ENCODE measurements at regions not wholly inside any gene's neighbourhood (a gene's known extent, or its start where the extent isn't known, plus 50 kb on each side); places are given as distances from the start of the nearest gene placed in this dataset.

DNA sequence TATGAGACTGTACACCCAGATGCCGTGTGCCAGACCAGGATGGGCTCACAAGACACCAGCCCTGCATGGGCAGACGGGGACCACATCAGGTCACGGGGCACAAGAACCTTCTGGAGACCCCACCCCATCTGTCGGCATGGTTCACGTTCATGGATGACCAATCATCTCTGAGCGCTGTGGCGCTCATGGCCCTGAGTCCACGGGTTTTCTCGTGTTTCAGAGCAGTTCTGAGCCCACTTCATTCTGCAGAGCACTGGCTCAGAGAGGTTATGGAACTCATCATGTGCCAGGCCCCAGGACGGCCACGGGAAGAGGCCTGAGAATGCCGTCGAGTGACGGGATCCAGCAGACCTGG is 63.0 kb upstream of the PPARA start:
- TF ChIP-seq, protein P1, sequence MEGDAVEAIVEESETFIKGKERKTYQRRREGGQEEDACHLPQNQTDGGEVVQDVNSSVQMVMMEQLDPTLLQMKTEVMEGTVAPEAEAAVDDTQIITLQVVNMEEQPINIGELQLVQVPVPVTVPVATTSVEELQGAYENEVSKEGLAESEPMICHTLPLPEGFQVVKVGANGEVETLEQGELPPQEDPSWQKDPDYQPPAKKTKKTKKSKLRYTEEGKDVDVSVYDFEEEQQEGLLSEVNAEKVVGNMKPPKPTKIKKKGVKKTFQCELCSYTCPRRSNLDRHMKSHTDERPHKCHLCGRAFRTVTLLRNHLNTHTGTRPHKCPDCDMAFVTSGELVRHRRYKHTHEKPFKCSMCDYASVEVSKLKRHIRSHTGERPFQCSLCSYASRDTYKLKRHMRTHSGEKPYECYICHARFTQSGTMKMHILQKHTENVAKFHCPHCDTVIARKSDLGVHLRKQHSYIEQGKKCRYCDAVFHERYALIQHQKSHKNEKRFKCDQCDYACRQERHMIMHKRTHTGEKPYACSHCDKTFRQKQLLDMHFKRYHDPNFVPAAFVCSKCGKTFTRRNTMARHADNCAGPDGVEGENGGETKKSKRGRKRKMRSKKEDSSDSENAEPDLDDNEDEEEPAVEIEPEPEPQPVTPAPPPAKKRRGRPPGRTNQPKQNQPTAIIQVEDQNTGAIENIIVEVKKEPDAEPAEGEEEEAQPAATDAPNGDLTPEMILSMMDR (IDR thresholded peaks at IDR 0.05; ENCODE audit: borderline replicate concordance, extremely low read depth, insufficient read depth) = no peak
- H3K27ac ChIP-seq (ENCODE audit: low read depth in 2 of 2, low read length in 2 of 2) = peak overlapping the region; percentile 91 to 94
- DNase-seq (no peak), FAIRE-seq (no peak)
- peak overlapping the region in 1 of 3 donors; percentile 69 for H3K9ac ChIP-seq (ENCODE audit: low read length in 3 of 3)
- H3K36me3 ChIP-seq (ENCODE audit: control insufficient read depth in 2 of 3, insufficient read depth in 3 of 3, low read length in 3 of 3) = peaks cover 0 to 28% (median 5%) of the 10 kb centered on the region in 3 donors
- H3K27me3 ChIP-seq (ENCODE audit: control insufficient read depth, insufficient read depth, low read length) = no peaks in the 10 kb centered on the region
- peaks cover 0 to 81% (median 65%) of the 10 kb centered on the region in 3 donors for H3K4me1 ChIP-seq (ENCODE audit: control insufficient read depth in 2 of 3, insufficient read depth in 2 of 3, low read depth in 1 of 3, low read length in 3 of 3)
- no peaks in the 10 kb centered on the region for H3K9me3 ChIP-seq (ENCODE audit: control insufficient read depth in 2 of 3, insufficient read depth in 1 of 3, low read length in 3 of 3)
- intact Hi-C loops (cut with DNase I) = no loop called here
- peak overlapping the region in 1 of 3 donors; percentile 27 for H3K4me3 ChIP-seq (ENCODE audit: low read length in 3 of 3)

DNA sequence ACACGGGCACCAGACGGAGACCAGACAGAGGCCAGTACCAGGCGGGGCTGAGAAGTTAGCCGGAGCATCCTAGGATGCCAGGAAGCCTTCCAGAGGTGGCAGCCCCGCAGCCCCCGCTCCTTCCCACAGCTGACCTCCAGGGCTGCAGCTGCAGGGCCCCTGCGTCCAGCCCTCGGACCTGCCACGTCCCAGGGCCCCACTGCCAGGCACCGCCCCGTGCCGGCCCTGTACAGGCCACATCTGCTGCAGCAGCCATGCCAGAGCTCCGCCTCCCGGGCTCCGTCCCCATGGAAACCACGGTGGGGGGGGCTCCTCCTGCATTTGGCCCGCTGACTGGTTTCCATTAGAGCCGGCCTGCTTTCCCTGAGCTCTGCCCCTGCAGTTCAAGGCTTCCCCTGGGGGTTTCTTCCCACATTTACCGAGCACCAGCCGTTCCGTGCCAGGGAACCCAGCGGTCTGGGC is 62.5 kb upstream of the PPARA start:
- Histone ChIP-seq H3K4me1 (ENCODE audit: control insufficient read depth in 2 of 3, insufficient read depth in 2 of 3, low read depth in 1 of 3, low read length in 3 of 3) (peaks cover 0 to 83% (median 70%) of the 10 kb centered on the region in 3 donors), H3K27me3 (ENCODE audit: control insufficient read depth, insufficient read depth, low read length) (no peaks in the 10 kb centered on the region), H3K27ac (ENCODE audit: low read depth in 2 of 2, low read length in 2 of 2) (peak overlapping the region; percentile 91 to 94), H3K9ac (ENCODE audit: low read length in 3 of 3) (peak overlapping the region in 1 of 3 donors; percentile 69), H3K36me3 (ENCODE audit: control insufficient read depth in 2 of 3, insufficient read depth in 3 of 3, low read length in 3 of 3) (peaks cover 0 to 29% (median 5%) of the 10 kb centered on the region in 3 donors), H3K4me3 (ENCODE audit: low read length in 3 of 3) (peak overlapping the region in 1 of 3 donors; percentile 27), H3K9me3 (ENCODE audit: control insufficient read depth in 2 of 3, insufficient read depth in 1 of 3, low read length in 3 of 3) (no peaks in the 10 kb centered on the region)
- intact Hi-C loops (cut with DNase I) = no loop called here
- DNase-seq (peak; percentile 69 to 97 (median 84)), FAIRE-seq (no peak)
- TF ChIP-seq, protein P1 (IDR thresholded peaks at IDR 0.05; ENCODE audit: borderline replicate concordance, extremely low read depth, insufficient read depth) = no peak

DNA sequence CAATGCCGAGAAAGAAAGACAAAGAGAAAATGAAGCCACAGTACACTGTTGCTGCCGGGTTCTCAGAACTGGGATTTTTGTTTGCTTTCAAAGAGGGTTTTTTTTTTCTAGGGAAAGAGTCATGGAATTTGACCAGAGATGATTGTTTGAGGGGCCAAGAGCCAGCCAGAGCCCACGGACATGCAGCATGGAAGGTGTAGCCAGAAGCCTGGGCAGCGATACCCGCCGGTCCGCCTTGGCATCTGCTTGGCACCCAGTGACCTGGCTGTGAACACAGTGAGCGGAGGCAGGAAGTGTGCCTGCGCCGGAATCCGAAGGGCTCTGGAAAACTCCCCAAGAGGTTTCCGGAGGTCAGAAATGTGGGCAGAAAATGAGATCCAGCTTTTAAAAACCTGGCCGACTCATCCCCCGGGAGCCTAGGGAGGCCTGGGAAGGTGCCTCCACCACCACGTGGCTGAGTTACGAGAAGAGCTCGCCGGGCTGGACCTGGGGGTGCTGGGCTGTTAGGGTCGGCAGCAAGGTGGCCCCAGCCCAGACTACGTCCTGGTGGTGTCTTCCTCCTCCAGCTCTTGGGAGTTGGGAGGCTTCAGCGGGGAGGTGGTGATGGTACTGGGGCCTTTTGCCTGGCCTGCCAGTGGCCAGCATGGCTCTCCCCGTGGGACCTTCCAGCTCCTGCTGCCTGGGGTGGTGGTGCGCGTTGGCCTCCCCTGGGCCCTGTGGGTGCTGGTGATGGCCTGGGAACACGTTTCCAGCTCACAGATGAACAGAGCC is 61.6 kb upstream of the PPARA start:
- Histone ChIP-seq H3K4me1 (ENCODE audit: control insufficient read depth in 2 of 3, insufficient read depth in 2 of 3, low read depth in 1 of 3, low read length in 3 of 3) (peaks cover 0 to 90% (median 74%) of the 10 kb centered on the region in 3 donors), H3K27ac (ENCODE audit: low read depth in 2 of 2, low read length in 2 of 2) (peak overlapping the region; percentile 91 to 94), H3K9me3 (ENCODE audit: control insufficient read depth in 2 of 3, insufficient read depth in 1 of 3, low read length in 3 of 3) (no peaks in the 10 kb centered on the region), H3K27me3 (ENCODE audit: control insufficient read depth, insufficient read depth, low read length) (no peaks in the 10 kb centered on the region), H3K9ac (ENCODE audit: low read length in 3 of 3) (peak overlapping the region in 2 of 3 donors; percentile 65 to 69), H3K4me3 (ENCODE audit: low read length in 3 of 3) (peak overlapping the region in 1 of 3 donors; percentile 30), H3K36me3 (ENCODE audit: control insufficient read depth in 2 of 3, insufficient read depth in 3 of 3, low read length in 3 of 3) (peaks cover 0 to 29% (median 5%) of the 10 kb centered on the region in 3 donors)
- intact Hi-C loops (cut with DNase I) = no loop called here
- no peak for FAIRE-seq
- TF ChIP-seq, protein P1 (IDR thresholded peaks at IDR 0.05; ENCODE audit: borderline replicate concordance, extremely low read depth, insufficient read depth) = no peak
- DNase-seq = peak in 2 of 5 donors; percentile 39 to 85
